ENCODE measurements at regions not wholly inside any gene's neighbourhood (a gene's known extent, or its start where the extent isn't known, plus 50 kb on each side); places are given as distances from the start of the nearest gene placed in this dataset.

GRCh38 chr16:66058832-66059231, 307.7 kb upstream of the CDH5 start:
- no peak for DNase-seq (ENCODE audit: low read depth, low spot score)

- DNase-seq (ENCODE audit: low read depth, low spot score), result no peak
These were observed 308.3 kb upstream of the CDH5 start for GRCh38 chr16:66058172-66058691.

DNA sequence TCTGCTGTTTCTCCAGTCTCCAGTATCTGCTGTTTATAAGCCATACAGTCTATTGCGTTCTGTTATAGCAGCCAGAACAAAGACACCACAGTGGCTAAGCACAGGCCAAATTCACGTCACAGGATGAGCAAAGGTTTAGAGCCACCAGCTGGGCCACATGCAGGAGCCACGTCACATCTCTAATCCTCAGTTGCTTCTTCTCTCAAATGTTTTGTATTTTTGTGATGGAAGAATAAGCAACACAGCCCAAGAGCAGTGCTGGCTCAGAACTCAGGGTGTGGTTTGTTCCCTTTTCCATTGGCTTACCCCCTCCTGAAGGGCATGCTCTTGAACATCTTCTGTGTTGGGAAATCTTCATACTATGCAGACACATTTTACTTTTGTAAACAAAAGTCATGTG, 309.4 kb upstream of the CDH5 start:
- DNase-seq (ENCODE audit: low read depth, low spot score), result no peak

GRCh38 chr16:66054095-66054494, 312.4 kb upstream of the CDH5 start:
- no peak for DNase-seq (ENCODE audit: low read depth, low spot score)

DNA sequence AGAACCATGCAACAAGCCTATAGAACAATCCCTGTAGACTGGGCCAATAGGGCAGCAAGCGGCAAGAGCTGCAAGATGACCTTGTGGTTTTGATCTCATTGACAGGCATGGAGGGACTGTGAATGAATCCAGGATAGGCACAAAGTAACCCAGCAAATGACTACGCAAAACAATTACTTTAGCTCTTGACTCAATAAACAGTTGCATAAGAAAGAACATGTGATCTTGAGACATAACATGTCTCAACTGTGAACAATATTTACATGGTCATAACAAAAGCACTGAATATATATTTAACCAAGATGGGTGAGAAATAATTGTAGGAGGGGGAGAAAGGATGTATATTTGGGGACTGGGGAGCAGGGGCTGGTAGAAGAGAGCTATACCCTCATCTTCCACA, 313.7 kb upstream of the CDH5 start:
- DNase-seq (ENCODE audit: low read depth, low spot score), result no peak

- no peak for DNase-seq (ENCODE audit: low read depth, low spot score)
These were observed 315.5 kb upstream of the CDH5 start for GRCh38 chr16:66050991-66051390.

GRCh38 chr16:66049865-66050264, 316.6 kb upstream of the CDH5 start:
- no peak for DNase-seq (ENCODE audit: low read depth, low spot score)

DNA sequence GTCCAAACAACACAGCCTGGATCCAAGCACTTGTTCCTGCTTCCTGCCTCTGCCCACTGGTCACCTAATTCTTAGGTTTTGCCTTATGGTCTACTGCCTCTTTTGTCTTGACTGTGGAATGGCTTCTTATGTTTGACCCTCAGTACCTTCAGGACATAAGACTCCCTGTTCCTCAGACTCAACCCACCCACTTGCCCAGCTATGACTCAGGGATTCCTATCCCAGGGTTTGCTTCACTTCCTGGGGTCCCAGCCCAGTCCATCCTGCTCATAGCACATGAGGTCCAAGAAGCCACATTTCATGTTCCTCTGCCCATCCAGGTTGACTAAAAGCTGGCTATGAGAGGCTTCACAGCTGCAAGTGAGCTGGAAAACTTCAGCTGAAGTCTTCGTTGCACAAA, 320.9 kb upstream of the CDH5 start:
- no peak for DNase-seq (ENCODE audit: low read depth, low spot score)

DNA sequence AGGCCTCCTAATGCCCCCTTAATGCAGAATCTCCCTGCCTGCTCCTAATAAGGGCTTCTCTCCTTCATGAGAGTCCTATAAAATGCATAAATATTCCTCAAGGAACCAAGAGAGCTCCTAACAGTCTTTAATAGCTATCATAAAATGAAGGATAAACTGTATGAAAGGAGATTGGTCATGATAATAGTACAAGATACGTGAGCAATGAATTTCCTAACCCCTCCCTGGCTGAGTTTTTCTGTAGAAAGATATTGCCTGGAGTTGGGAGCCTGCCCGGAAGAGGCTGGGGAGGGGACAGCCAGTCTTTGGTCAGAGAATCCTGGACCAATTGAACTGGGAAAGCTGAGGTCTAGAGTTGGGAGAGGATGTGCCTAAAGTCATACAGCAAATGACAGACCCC, 321.9 kb upstream of the CDH5 start:
- no peak for DNase-seq (ENCODE audit: low read depth, low spot score)

GRCh38 chr16:66044089-66044488, 322.4 kb upstream of the CDH5 start:
- no peak for DNase-seq (ENCODE audit: low read depth, low spot score)

DNA sequence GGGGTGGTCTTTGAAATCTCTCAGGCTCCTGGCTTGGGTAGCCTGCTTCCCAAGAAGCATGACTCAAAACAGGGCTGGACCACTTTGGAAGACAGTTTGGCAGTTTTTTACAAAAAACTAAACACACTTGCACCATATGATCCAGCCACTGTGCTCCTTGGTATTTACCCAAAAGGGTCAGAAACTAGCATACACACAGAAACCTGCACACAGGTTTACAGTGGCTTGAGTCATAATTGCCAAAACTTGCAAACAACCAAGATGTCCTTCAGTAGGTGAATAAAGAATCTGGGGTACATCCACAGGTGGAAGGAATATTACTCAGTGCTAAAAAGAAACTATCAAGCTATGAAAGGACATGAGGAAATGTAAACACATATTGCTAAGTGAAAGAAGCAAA, 323.2 kb upstream of the CDH5 start:
- no peak for DNase-seq (ENCODE audit: low read depth, low spot score)

GRCh38 chr16:66042341-66042740, 324.1 kb upstream of the CDH5 start:
- no peak for DNase-seq (ENCODE audit: low read depth, low spot score)

DNA sequence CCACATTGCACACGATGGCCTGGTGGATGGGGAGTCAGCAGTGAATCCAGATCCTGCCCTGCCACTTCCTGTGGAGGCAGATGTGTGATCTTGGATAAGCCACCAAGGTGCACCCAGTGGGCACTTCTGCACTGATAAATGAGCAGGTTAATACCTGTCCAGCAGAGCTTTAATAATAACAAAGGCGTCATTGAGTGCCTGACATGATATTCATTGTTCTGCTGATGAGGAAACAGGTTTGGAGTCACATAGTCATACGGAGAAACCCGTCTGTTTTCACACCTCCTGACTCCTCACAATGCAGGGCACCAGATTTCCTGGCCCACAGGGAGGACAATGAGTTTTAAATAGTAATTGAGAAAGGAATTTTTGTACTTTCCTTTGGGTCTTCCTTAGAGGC, 324.6 kb upstream of the CDH5 start:
- no peak for DNase-seq (ENCODE audit: low read depth, low spot score)

DNA sequence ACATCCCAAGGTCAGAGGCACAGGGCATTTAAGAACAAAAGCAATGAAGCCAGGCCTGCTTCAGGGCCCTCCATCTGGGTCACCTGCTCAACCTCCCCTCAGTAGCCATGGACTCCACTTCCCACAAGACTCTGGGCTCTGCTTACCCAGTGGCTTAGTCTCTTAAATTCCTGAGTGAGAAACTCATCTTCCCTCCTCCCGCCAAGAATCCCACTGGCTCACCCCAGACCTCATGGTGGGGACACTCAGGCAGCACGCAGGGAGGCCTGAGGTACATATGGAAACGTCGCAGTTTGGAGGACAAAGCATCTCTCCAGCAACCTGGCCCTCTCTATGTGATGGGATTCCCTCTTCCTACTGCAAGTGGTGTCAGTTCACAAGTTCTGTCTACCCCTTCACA, 326.7 kb upstream of the CDH5 start:
- DNase-seq (ENCODE audit: low read depth, low spot score), result no peak

DNA sequence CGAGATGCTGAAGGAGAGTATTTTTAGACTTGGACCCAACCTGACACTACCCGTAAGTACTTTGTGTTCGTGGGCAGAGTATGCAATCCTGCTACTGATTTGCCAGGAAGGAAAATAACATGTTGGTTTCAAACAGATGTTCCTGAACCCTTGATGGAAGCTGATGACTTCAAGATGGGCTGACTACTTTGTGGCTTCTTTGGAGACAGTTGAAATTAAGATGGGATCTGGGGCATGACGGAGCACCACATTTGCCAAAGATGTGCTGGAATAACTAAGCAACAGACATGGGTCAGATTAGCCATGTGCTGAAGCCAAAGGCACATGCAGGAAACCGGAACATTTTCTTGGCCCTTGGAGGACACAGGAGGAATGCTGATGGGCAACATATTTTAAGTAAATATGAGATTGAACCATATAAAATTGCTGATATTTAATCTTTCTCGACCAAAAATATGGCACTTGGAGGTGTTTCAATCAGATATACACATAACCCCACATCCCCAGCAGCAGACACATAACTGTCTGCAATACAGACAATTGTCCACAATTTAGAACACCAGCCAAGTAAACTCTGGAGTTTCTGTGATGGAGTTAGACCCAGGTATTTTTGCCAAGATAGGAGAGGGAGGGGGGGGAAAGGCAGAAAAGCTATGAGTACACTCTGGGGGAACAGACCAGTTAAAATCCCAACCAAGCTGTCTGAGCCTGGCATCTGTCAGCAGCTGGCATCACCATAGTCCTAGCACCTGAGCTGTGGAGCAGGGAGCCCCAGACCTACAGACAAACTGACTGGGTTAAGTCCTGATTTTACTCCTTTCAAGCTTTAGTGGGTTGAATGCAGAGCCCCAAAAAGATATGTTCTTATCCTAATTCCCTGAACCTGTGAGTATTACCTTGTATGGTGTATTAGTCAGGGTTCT, 329.4 kb upstream of the CDH5 start:
- no peak for DNase-seq (ENCODE audit: low read depth, low spot score)

DNA sequence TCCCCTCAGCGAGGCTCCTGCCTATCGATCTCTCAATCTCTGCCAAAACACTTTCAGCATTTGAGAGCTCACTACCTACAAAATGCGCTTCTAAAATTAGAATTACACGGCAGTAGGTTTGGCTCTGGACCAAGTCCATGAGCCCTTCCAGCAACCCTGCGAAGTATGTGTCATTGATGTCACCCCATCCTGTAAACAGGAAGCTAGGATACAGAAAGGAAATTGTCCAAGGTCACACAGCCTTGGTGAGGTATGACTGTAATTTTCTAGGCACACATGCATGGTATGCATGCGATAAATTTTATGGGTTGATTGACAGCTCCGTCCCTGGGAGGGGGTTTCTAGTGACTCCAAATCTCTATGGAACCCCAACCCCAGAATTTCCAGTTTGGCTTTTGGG, 330.3 kb upstream of the CDH5 start:
- DNase-seq (ENCODE audit: low read depth, low spot score), result no peak

GRCh38 chr16:66035096-66035495, 331.4 kb upstream of the CDH5 start:
- no peak for DNase-seq (ENCODE audit: low read depth, low spot score)

- no peak for DNase-seq (ENCODE audit: low read depth, low spot score)
These were observed 333.6 kb upstream of the CDH5 start for GRCh38 chr16:66032841-66033240.

- no peak for DNase-seq (ENCODE audit: low read depth, low spot score)
These were observed 336.5 kb upstream of the CDH5 start for GRCh38 chr16:66030036-66030435.

- DNase-seq (ENCODE audit: low read depth, low spot score), result no peak
These were observed 337.8 kb upstream of the CDH5 start for GRCh38 chr16:66028510-66029216.

- no peak for DNase-seq (ENCODE audit: low read depth, low spot score)
These were observed 339.6 kb upstream of the CDH5 start for GRCh38 chr16:66026787-66027330.

GRCh38 chr16:66026211-66026610, 340.3 kb upstream of the CDH5 start:
- no peak for DNase-seq (ENCODE audit: low read depth, low spot score)

GRCh38 chr16:66025751-66026150, 340.7 kb upstream of the CDH5 start:
- no peak for DNase-seq (ENCODE audit: low read depth, low spot score)
